Ovary (tissue), 3 donors: ENCODE measurements at regions not wholly inside any gene's neighbourhood (a gene's known extent, or its start where the extent isn't known, plus 50 kb on each side); places are given as distances from the start of the nearest gene placed in this dataset.

Experiments
- CTCF ChIP-seq, 3 donors: fragments of 450-650 bp in 2 of 3; fragments of 200-600 bp in 1 of 3; IDR thresholded peaks; one replicate each; pipeline versions ENCODE4 v1.5.1 to v1.8.0; 2016 to 2022; ENCODE audit warnings: antibody characterized with exemption in 3 of 3, mild to moderate bottlenecking in 1 of 3
- EP300 ChIP-seq: sonication (generic); formaldehyde crosslinking; IDR thresholded peaks from one replicate; pipeline ENCODE4 v1.6.1; 2017; ENCODE audit warnings: antibody characterized with exemption
- POLR2A ChIP-seq: fragments of 450-650 bp; IDR thresholded peaks from one replicate; pipeline ENCODE4 v1.6.1; 2017; ENCODE audit warnings: antibody characterized with exemption, mild to moderate bottlenecking, moderate library complexity
- donor health status: DM: no; HTN: no; CAD: no.

GRCh38 chr6:19121521-19121920 is 715.6 kb upstream of the ID4 start:
- no peak for TF ChIP-seq CTCF (IDR thresholded peaks at IDR 0.05)
- TF ChIP-seq EP300 = no peak
- TF ChIP-seq POLR2A = no peak
